B cell (primary cell): ENCODE measurements at regions not wholly inside any gene's neighbourhood (a gene's known extent, or its start where the extent isn't known, plus 50 kb on each side); places are given as distances from the start of the nearest gene placed in this dataset.

Source experiments
- ATAC-seq: fragments of 200-7000 bp; cut with Tn5 transposase; one replicate; pipeline ENCODE4 v1.10.0; 2021; ENCODE audit warnings: low read depth, mild to moderate bottlenecking, moderate number of reproducible peaks, moderate library complexity
- CTCF ChIA-PET: fragments of 350-600 bp; sonication (Branson Sonifier 250); formaldehyde crosslinking; loops from one replicate; lab custom pipeline; 2021; ENCODE audit warnings: antibody characterized with exemption, inconsistent platforms; lab: Charles Lee
- POLR2A ChIA-PET: fragments of 350-600 bp; sonication (Branson Sonifier 250); formaldehyde crosslinking; loops from one replicate; lab custom pipeline; 2021; ENCODE audit warnings: antibody characterized with exemption; lab: Charles Lee
- DNase-seq: peaks from one replicate; pipeline ENCODE4 v3.0.0; 2013
- H2AFZ ChIP-seq: 2 replicates; pipeline ENCODE4 v1.6.1; 2012; ENCODE audit warnings: mild to moderate bottlenecking, low read depth, low read length; ENCODE audit not compliant: insufficient read depth, poor library complexity, severe bottlenecking
- H3K27ac ChIP-seq, 2 donors: 1 replicate in 1 of 2; 2 replicates in 1 of 2; pipeline ENCODE4 v1.5.1; 2012 to 2013; ENCODE audit warnings: low read length in 2 of 2, mild to moderate bottlenecking in 2 of 2, moderate library complexity in 1 of 2
- H3K27me3 ChIP-seq, 4 experiments: fragments of 200-600 bp in 1 of 4; sonication (generic) in 1 of 4; replicated peaks in 1 of 4; 1 replicate in 2 of 4; 2 replicates in 2 of 4; pipeline versions ENCODE4 v1.6.1 to v1.7.0; 2013 to 2016; ENCODE audit warnings: low read length in 3 of 4, mild to moderate bottlenecking in 2 of 4, mixed read lengths in 1 of 4, moderate library complexity in 1 of 4; ENCODE audit not compliant: insufficient read depth in 4 of 4, control insufficient read depth in 3 of 4; ENCODE audit errors: control extremely low read depth in 1 of 4
- H3K36me3 ChIP-seq, 2 experiments: replicated peaks in 1 of 2; 1 replicate in 1 of 2; 2 replicates in 1 of 2; pipeline versions ENCODE4 v1.6.1 to v1.7.1; 2013; ENCODE audit warnings: low read length in 1 of 2; ENCODE audit not compliant: insufficient read depth in 2 of 2, control insufficient read depth in 1 of 2; ENCODE audit errors: control extremely low read depth in 1 of 2, extremely low read depth in 1 of 2
- H3K4me1 ChIP-seq, 2 donors: fragments of 200-600 bp in 1 of 2; sonication (generic) in 1 of 2; 1 replicate in 1 of 2; 2 replicates in 1 of 2; pipeline versions ENCODE4 v1.5.1 to v1.6.1; 2013 to 2017; ENCODE audit warnings: low read length in 2 of 2; ENCODE audit not compliant: control insufficient read depth in 2 of 2, insufficient read depth in 2 of 2
- H3K4me2 ChIP-seq: replicated peaks from 2 replicates; pipeline ENCODE3; 2012; ENCODE audit warnings: mild to moderate bottlenecking, low read depth, low read length; ENCODE audit not compliant: poor library complexity, severe bottlenecking
- H3K4me3 ChIP-seq, 5 experiments: fragments of 200-600 bp in 1 of 5; sonication (generic) in 1 of 5; 1 replicate in 3 of 5; 2 replicates in 2 of 5; pipeline versions ENCODE4 v1.5.1 to v1.7.0; 2011 to 2016; ENCODE audit warnings: low read length in 4 of 5, mild to moderate bottlenecking in 4 of 5, low read depth in 2 of 5, control low read depth in 1 of 5, moderate library complexity in 1 of 5; ENCODE audit not compliant: insufficient read depth in 1 of 5; ENCODE audit errors: control extremely low read depth in 1 of 5, extremely low read depth in 1 of 5
- H3K79me2 ChIP-seq: fragments of 200-600 bp; sonication (generic); one replicate; pipeline ENCODE4 v1.6.0; 2016; ENCODE audit warnings: low read length; ENCODE audit not compliant: control insufficient read depth, insufficient read depth
- H3K9ac ChIP-seq: fragments of 200-600 bp; sonication (generic); 2 replicates; pipeline ENCODE4 v1.6.1; 2017; ENCODE audit warnings: mild to moderate bottlenecking, low read length, moderate library complexity
- H3K9me3 ChIP-seq, 3 donors: one replicate each; pipeline versions ENCODE4 v1.6.1 to v1.7.1; 2013; ENCODE audit warnings: low read length in 2 of 3; ENCODE audit not compliant: control insufficient read depth in 2 of 3, insufficient read depth in 1 of 3; ENCODE audit errors: control extremely low read depth in 1 of 3
- H4K20me1 ChIP-seq: 2 replicates; pipeline ENCODE4 v1.6.0; 2012; ENCODE audit warnings: mild to moderate bottlenecking, low read length; ENCODE audit not compliant: insufficient read depth, control insufficient read depth, poor library complexity, severe bottlenecking
- H3K27ac Mint-ChIP-seq: one replicate; pipeline ENCODE4 v1.8.0; 2021; ENCODE audit warnings: mixed read lengths
- H3K27me3 Mint-ChIP-seq: one replicate; pipeline ENCODE4 v1.8.0; 2021; ENCODE audit warnings: mixed read lengths
- H3K4me1 Mint-ChIP-seq: one replicate; pipeline ENCODE4 v1.8.0; 2021; ENCODE audit warnings: mixed read lengths
- H3K4me3 Mint-ChIP-seq: one replicate; pipeline ENCODE4 v1.8.0; 2021; ENCODE audit warnings: mixed read lengths
- H3K9me3 Mint-ChIP-seq: one replicate; pipeline ENCODE4 v1.8.0; 2022; ENCODE audit warnings: mixed read lengths; ENCODE audit not compliant: insufficient read depth
- CTCF ChIP-seq: fragments of 200-600 bp; IDR thresholded peaks from one replicate; pipeline ENCODE4 v1.8.0; 2022; ENCODE audit warnings: antibody characterized with exemption, mild to moderate bottlenecking
- EZH2 ChIP-seq: IDR thresholded peaks from 2 replicates; pipeline ENCODE4 v1.6.1; 2012; ENCODE audit warnings: borderline replicate concordance, low read depth, mild to moderate bottlenecking, moderate library complexity, low read length; ENCODE audit not compliant: insufficient read depth, poor library complexity, severe bottlenecking
- WGBS: methylation state at CpG from one replicate; pipeline ENCODE4 v1.1.5; 2013; ENCODE audit warnings: missing lambda C conversion rate; ENCODE audit not compliant: insufficient coverage; 5-methylcytosine and 5-hydroxymethylcytosine counted together
- intact Hi-C: fragments of 100-400 bp; cut with micrococcal nuclease; formaldehyde crosslinking; loops from one replicate; pipeline ENCODE4 v1.10.0; 2022

GRCh38 chr9:115522912-115523311 is 405.0 kb upstream of the TNC start:
- Histone ChIP-seq H3K4me2 (no peak overlapping the region), H3K27ac (no peak overlapping the region), H4K20me1 (no peaks in the 10 kb centered on the region), H3K36me3 (no peaks in the 10 kb centered on the region), H3K27me3 (no peaks in the 10 kb centered on the region), H3K4me3 (no peak overlapping the region), H3K79me2 (no peaks in the 10 kb centered on the region), H3K9ac (no peak overlapping the region), H2AFZ (no peak overlapping the region), H3K9me3 (no peaks in the 10 kb centered on the region), H3K4me1 (no peaks in the 10 kb centered on the region)
- H3K9me3 Mint-ChIP-seq: no peaks in the 10 kb centered on the region
- no peak overlapping the region for H3K4me3 Mint-ChIP-seq
- no peak for DNase-seq
- H3K27me3 Mint-ChIP-seq: peaks cover 11% of the 10 kb centered on the region
- ATAC-seq: no peak
- TF ChIP-seq CTCF: no peak
- TF ChIP-seq EZH2: no peak
- WGBS: 100% methylated on average over 2 of the region's 3 CpGs
- CTCF ChIA-PET: interaction anchor here (1.4 kb wide), 1 partner anchor 31 kb away, joined by 3 read pairs; no protein-coding TSS in a partner anchor
- intact Hi-C loops: no loop called here
- no peak overlapping the region for H3K27ac Mint-ChIP-seq
- no peaks in the 10 kb centered on the region for H3K4me1 Mint-ChIP-seq
- POLR2A ChIA-PET: no interaction called here

DNA sequence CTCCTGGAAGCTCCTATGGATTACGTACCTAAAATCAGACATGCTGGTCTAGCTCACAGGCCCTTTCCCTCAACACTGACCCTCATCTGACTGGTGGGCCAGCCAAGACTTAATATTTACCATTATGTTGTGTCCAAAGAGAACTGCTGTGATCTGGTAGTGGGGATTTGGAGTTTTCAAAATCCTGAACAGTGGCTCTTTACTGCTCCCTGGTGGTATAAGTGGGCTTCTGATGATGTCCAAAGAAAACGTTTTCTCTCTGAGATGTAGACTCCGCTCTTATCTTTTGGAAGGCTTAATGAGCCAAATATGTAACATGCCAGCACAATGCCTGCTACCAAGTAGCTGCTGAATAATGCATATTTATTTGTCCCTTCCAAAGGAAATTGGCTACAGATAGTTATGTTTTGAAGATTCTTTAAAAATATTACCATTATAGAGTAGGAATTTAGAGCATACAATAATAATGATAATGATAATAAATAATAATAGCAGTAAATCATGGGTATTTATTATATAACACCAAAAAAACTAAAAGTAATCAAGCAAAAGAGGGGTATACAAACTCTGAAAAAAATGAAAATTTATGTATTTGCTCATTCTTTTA is 406.6 kb upstream of the TNC start:
- 31% methylated on average over 2 of the region's 3 CpGs for WGBS
- no peak overlapping the region for H3K27ac ChIP-seq
- peaks cover 11% of the 10 kb centered on the region for H3K27me3 Mint-ChIP-seq
- H3K9me3 ChIP-seq: no peaks in the 10 kb centered on the region
- H3K27ac Mint-ChIP-seq: no peak overlapping the region
- no peaks in the 10 kb centered on the region for H3K27me3 ChIP-seq
- H3K79me2 ChIP-seq: no peaks in the 10 kb centered on the region
- H3K4me1 Mint-ChIP-seq: no peaks in the 10 kb centered on the region
- H2AFZ ChIP-seq: no peak overlapping the region
- H3K4me3 Mint-ChIP-seq: no peak overlapping the region
- no peaks in the 10 kb centered on the region for H3K4me1 ChIP-seq
- TF ChIP-seq EZH2 (no peak), CTCF (peak; percentile 68)
- no peak overlapping the region for H3K9ac ChIP-seq
- H3K4me3 ChIP-seq: no peak overlapping the region
- CTCF ChIA-PET: interaction anchor here (0.9 to 1.5 kb wide), 5 partner anchors 11 to 1119 kb away, joined by 3 to 7 read pairs (median 4); no protein-coding TSS in a partner anchor
- no peaks in the 10 kb centered on the region for H3K9me3 Mint-ChIP-seq
- DNase-seq (peak; percentile 21), ATAC-seq (no peak)
- no peaks in the 10 kb centered on the region for H4K20me1 ChIP-seq
- no peaks in the 10 kb centered on the region for H3K36me3 ChIP-seq
- intact Hi-C loops: no loop called here
- POLR2A ChIA-PET: no interaction called here
- H3K4me2 ChIP-seq: no peak overlapping the region
